ENCODE measurements at regions not wholly inside any gene's neighbourhood (a gene's known extent, or its start where the extent isn't known, plus 50 kb on each side); places are given as distances from the start of the nearest gene placed in this dataset.

DNA sequence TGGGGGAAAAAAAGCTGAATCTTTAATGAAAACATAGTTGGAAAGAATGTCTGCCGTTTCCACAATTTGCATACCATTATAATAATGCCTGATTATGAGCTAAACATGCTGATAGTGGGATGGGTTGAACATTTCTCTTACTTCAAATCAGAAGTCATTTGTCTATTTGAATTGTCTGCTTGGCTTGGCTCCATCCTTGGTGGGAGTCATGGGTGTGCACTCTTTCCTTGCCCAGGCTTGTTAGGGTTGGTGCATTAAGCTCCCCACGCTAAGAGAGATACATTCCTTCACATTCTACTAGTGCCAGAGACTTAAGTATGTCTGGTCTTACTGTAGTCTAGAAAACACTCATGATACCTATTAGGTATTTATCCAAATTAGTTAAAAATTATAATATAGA, 121.4 kb upstream of the RARB start:
- Histone ChIP-seq H2BK12ac (ENCODE audit: low read depth, low read length) (no peak overlapping the region), H3K4ac (replicated peaks; ENCODE audit: insufficient read length, low read depth, low read length) (no peak overlapping the region), H3K23ac (ENCODE audit: insufficient read length) (no peak overlapping the region), H2AK5ac (ENCODE audit: low read depth, low read length) (no peak overlapping the region), H3K27me3 (replicated peaks in 1 of 4; ENCODE audit: control insufficient read depth in 3 of 4, extremely low read depth in 1 of 4, insufficient read depth in 3 of 4, low read length in 3 of 4) (no peaks in the 10 kb centered on the region), H2BK15ac (ENCODE audit: low read length) (no peak overlapping the region), H4K20me1 (replicated peaks in 1 of 2; ENCODE audit: control insufficient read depth in 1 of 2, insufficient read depth in 2 of 2, low read length in 2 of 2) (no peaks in the 10 kb centered on the region), H3K4me1 (replicated peaks in 1 of 4; ENCODE audit: control insufficient read depth in 3 of 4, insufficient read depth in 4 of 4, low read length in 3 of 4) (no peaks in the 10 kb centered on the region; a peak in 1 of 7 replicates), H2AFZ (ENCODE audit: low read length) (no peak overlapping the region), H3K9ac (replicated peaks in 1 of 4; ENCODE audit: extremely low read depth in 1 of 4, low read depth in 3 of 4, low read length in 3 of 4) (no peak overlapping the region), H2BK5ac (ENCODE audit: low read depth, low read length) (no peak overlapping the region), H4K5ac (ENCODE audit: insufficient read length, low read depth, low read length) (no peak overlapping the region), H3K18ac (ENCODE audit: extremely low read depth, low read length) (no peak overlapping the region), H3K14ac (ENCODE audit: insufficient read length) (no peak overlapping the region), H2BK120ac (replicated peaks; ENCODE audit: low read depth, low read length) (no peak overlapping the region), H4K91ac (replicated peaks; ENCODE audit: insufficient read length, low read length) (no peak overlapping the region), H3K79me2 (ENCODE audit: control insufficient read depth in 1 of 2, insufficient read depth in 2 of 2, low read length in 2 of 2) (no peaks in the 10 kb centered on the region), H3K4me2 (ENCODE audit: insufficient read depth in 1 of 2, low read depth in 2 of 2, low read length in 2 of 2) (no peak overlapping the region), H3K79me1 (ENCODE audit: low read depth, low read length) (no peaks in the 10 kb centered on the region), H3K9me3 (ENCODE audit: insufficient read depth in 2 of 2, low read depth in 1 of 2, low read length in 1 of 2) (no peaks in the 10 kb centered on the region), H3K56ac (replicated peaks; ENCODE audit: insufficient read length, low read depth, low read length) (no peak overlapping the region), H3K27ac (ENCODE audit: low read depth, low read length) (no peak overlapping the region), H3K36me3 (ENCODE audit: control insufficient read depth in 2 of 4, insufficient read depth in 4 of 4, low read length in 3 of 4) (no peaks in the 10 kb centered on the region), H2BK20ac (ENCODE audit: low read length) (no peak overlapping the region), H4K8ac (ENCODE audit: extremely low read depth, insufficient read depth, low read length) (no peak overlapping the region), H3K4me3 (ENCODE audit: extremely low read depth in 1 of 4, insufficient read depth in 2 of 4, low read depth in 3 of 4, low read length in 4 of 4) (no peak overlapping the region), H3K23me2 (ENCODE audit: low read depth, low read length) (no peaks in the 10 kb centered on the region)
- CTCF ChIA-PET (ENCODE audit: partially characterized antibody), result interaction anchor here (1.1 kb wide), 1 partner anchor 9 kb away, joined by 3 read pairs; no protein-coding TSS in a partner anchor
- no peak for FAIRE-seq
- TF ChIP-seq TEAD4 (IDR thresholded peaks at IDR 0.05; ENCODE audit: low read depth, low read length), result no peak
- no peak for TF ChIP-seq CEBPB (IDR thresholded peaks at IDR 0.05; ENCODE audit: low read depth, low read length)
- TF ChIP-seq, protein P1, sequence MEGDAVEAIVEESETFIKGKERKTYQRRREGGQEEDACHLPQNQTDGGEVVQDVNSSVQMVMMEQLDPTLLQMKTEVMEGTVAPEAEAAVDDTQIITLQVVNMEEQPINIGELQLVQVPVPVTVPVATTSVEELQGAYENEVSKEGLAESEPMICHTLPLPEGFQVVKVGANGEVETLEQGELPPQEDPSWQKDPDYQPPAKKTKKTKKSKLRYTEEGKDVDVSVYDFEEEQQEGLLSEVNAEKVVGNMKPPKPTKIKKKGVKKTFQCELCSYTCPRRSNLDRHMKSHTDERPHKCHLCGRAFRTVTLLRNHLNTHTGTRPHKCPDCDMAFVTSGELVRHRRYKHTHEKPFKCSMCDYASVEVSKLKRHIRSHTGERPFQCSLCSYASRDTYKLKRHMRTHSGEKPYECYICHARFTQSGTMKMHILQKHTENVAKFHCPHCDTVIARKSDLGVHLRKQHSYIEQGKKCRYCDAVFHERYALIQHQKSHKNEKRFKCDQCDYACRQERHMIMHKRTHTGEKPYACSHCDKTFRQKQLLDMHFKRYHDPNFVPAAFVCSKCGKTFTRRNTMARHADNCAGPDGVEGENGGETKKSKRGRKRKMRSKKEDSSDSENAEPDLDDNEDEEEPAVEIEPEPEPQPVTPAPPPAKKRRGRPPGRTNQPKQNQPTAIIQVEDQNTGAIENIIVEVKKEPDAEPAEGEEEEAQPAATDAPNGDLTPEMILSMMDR (IDR thresholded peaks at IDR 0.05; ENCODE audit: control extremely low read depth in 1 of 3, insufficient read depth in 1 of 3, low read depth in 1 of 3, low read length in 3 of 3), result no peak
- no peak for TF ChIP-seq FOSL1 (IDR thresholded peaks at IDR 0.05; ENCODE audit: insufficient read depth, low read depth, low read length)
- TF ChIP-seq MAFK (IDR thresholded peaks at IDR 0.05; ENCODE audit: low read depth, low read length), result no peak
- TF ChIP-seq ZNF274 (IDR thresholded peaks at IDR 0.05; ENCODE audit: borderline replicate concordance, extremely low read depth, low read length), result no peak
- TF ChIP-seq SAP30 (IDR thresholded peaks at IDR 0.05; ENCODE audit: insufficient read depth, insufficient replicate concordance, low read length), result no peak
- no peak for TF ChIP-seq BRCA1 (IDR thresholded peaks at IDR 0.05; ENCODE audit: low read depth, low read length)
- no peak for TF ChIP-seq POLR2AphosphoS5 (IDR thresholded peaks at IDR 0.05; ENCODE audit: low read depth, low read length)
- no peak for TF ChIP-seq CTBP2 (IDR thresholded peaks at IDR 0.05; ENCODE audit: borderline replicate concordance, insufficient read depth, insufficient read length, low read length)
- no peak for TF ChIP-seq JUN (IDR thresholded peaks at IDR 0.05; ENCODE audit: low read depth, low read length)
- TF ChIP-seq GTF2F1 (IDR thresholded peaks at IDR 0.05; ENCODE audit: borderline replicate concordance, low read depth, low read length), result no peak
- TF ChIP-seq POU5F1 (IDR thresholded peaks at IDR 0.05; ENCODE audit: low read depth, low read length), result no peak
- DNase-seq (ENCODE audit: low read depth in 1 of 2, low spot score in 2 of 2), result no peak
- WGBS, 2 experiments (ENCODE audit: extremely low coverage in 1 of 2, insufficient coverage in 1 of 2, insufficient read length in 1 of 2, insufficient replicate concordance in 2 of 2, low coverage in 1 of 2, low lambda C conversion rate in 2 of 2, missing lambda C conversion rate in 1 of 2), result 69% methylated on average over 2 of the region's 2 CpGs; no CpG with 5 or more reads in 1 of the 2 experiments
- POLR2A ChIA-PET (ENCODE audit: partially characterized antibody), result no interaction called here

Data from H1 (cell line).